BLaER1 treated with 17β-estradiol and CSF1 and Interleukin-3, amounts not matched to agents 10 nM and 100 nM (cell line): ENCODE measurements at regions not wholly inside any gene's neighbourhood (a gene's known extent, or its start where the extent isn't known, plus 50 kb on each side); places are given as distances from the start of the nearest gene placed in this dataset.

Experiments
- H3K27ac ChIP-seq, 11 experiments: shearing (Covaris generic); formaldehyde crosslinking; 2 replicates each; pipeline ENCODE4 v1.8.1; 2022
- H3K27me3 ChIP-seq, 11 experiments: shearing (Covaris generic); formaldehyde crosslinking; 2 replicates each; pipeline ENCODE4 v1.8.1; 2022
- H3K36me3 ChIP-seq, 11 experiments: shearing (Covaris generic); formaldehyde crosslinking; 2 replicates each; pipeline ENCODE4 v1.8.1; 2022
- H3K4me1 ChIP-seq, 10 experiments: shearing (Covaris generic); formaldehyde crosslinking; 2 replicates each; pipeline ENCODE4 v1.8.1; 2022
- H3K4me2 ChIP-seq, 11 experiments: shearing (Covaris generic); formaldehyde crosslinking; 2 replicates each; pipeline ENCODE4 v1.8.1; 2022
- H3K4me3 ChIP-seq, 10 experiments: shearing (Covaris generic); formaldehyde crosslinking; 2 replicates each; pipeline ENCODE4 v1.8.1; 2022
- H3K9ac ChIP-seq, 11 experiments: shearing (Covaris generic); formaldehyde crosslinking; 2 replicates each; pipeline ENCODE4 v1.8.1; 2022
- H3K9me3 ChIP-seq, 11 experiments: shearing (Covaris generic); formaldehyde crosslinking; replicated peaks in 1 of 11; 2 replicates each; pipeline ENCODE4 v1.8.1; 2022
- H4K20me1 ChIP-seq, 11 experiments: shearing (Covaris generic); formaldehyde crosslinking; 2 replicates each; pipeline ENCODE4 v1.8.1; 2022
- Cebpa-rat ChIP-seq, 11 experiments: shearing (Covaris generic); IDR thresholded peaks; 2 replicates each; pipeline ENCODE4 v1.8.1; 2022

- Histone ChIP-seq H3K9me3 (no peaks in the 10 kb centered on the region; a peak in 1 of 22 replicates), H3K9ac (no peak overlapping the region)
These were observed 125.8 kb downstream of the RAB11FIP2 start for GRCh38 chr10:117920956-117921355.

GRCh38 chr10:117921421-117921820 lies 125.3 kb downstream of the RAB11FIP2 start:
- H3K4me3 ChIP-seq = no peak overlapping the region
- no peak overlapping the region for H3K27ac ChIP-seq
- TF ChIP-seq Cebpa-rat (IDR thresholded peaks at IDR 0.05) = no peak
- H3K4me1 ChIP-seq = peaks cover 0 to 4% (median 2%) of the 10 kb centered on the region in 10 experiments; a peak in 13 of 20 replicates
- H3K9ac ChIP-seq = no peak overlapping the region
- H3K9me3 ChIP-seq = no peaks in the 10 kb centered on the region; a peak in 1 of 22 replicates
- no peaks in the 10 kb centered on the region for H3K27me3 ChIP-seq
- no peaks in the 10 kb centered on the region for H4K20me1 ChIP-seq
- no peaks in the 10 kb centered on the region for H3K36me3 ChIP-seq
- no peak overlapping the region for H3K4me2 ChIP-seq

More at GRCh38 chr10:117920956-117921355, 125.8 kb downstream of the RAB11FIP2 start:
- no peaks in the 10 kb centered on the region for H3K36me3 ChIP-seq
- H4K20me1 ChIP-seq = no peaks in the 10 kb centered on the region
- no peak overlapping the region for H3K4me3 ChIP-seq
- H3K4me2 ChIP-seq = no peak overlapping the region
- no peak overlapping the region for H3K27ac ChIP-seq
- H3K4me1 ChIP-seq = no peaks in the 10 kb centered on the region
- no peaks in the 10 kb centered on the region for H3K27me3 ChIP-seq
- no peak for TF ChIP-seq Cebpa-rat (IDR thresholded peaks at IDR 0.05)

DNA sequence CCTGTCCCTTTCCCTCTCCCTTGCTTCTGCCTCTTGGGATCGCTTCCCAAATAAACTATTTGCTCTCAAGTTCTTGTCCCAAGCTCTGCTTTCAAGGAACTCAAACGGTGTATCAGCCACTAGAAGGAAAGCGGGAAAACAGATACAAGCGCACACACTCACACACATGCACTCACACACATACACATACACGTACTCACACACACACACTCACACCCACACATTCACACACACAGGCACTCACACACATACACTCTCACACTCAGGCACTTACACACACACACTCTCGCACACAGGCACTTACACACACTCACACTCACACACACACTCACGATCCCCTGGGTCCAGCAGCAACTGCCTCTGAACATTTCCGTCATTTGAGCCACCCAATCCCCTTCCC lies 121.9 kb downstream of the RAB11FIP2 start:
- no peaks in the 10 kb centered on the region for H4K20me1 ChIP-seq
- no peaks in the 10 kb centered on the region for H3K36me3 ChIP-seq
- no peak for TF ChIP-seq Cebpa-rat (IDR thresholded peaks at IDR 0.05)
- H3K4me3 ChIP-seq = no peak overlapping the region
- H3K4me1 ChIP-seq = peaks cover 6 to 16% (median 11%) of the 10 kb centered on the region in 10 experiments; a peak in 16 of 20 replicates
- H3K4me2 ChIP-seq = no peak overlapping the region
- H3K9ac ChIP-seq = no peak overlapping the region
- H3K27ac ChIP-seq = no peak overlapping the region
- H3K9me3 ChIP-seq = no peaks in the 10 kb centered on the region
- no peaks in the 10 kb centered on the region for H3K27me3 ChIP-seq

GRCh38 chr10:117925369-117925768 lies 121.4 kb downstream of the RAB11FIP2 start:
- Histone ChIP-seq H3K4me3 (no peak overlapping the region), H3K9me3 (no peaks in the 10 kb centered on the region), H3K9ac (no peak overlapping the region), H3K4me1 (peaks cover 6 to 16% (median 12%) of the 10 kb centered on the region in 10 experiments; a peak in 16 of 20 replicates), H3K27me3 (no peaks in the 10 kb centered on the region), H3K27ac (no peak overlapping the region), H3K36me3 (no peaks in the 10 kb centered on the region), H4K20me1 (no peaks in the 10 kb centered on the region), H3K4me2 (no peak overlapping the region)
- no peak for TF ChIP-seq Cebpa-rat (IDR thresholded peaks at IDR 0.05)

DNA sequence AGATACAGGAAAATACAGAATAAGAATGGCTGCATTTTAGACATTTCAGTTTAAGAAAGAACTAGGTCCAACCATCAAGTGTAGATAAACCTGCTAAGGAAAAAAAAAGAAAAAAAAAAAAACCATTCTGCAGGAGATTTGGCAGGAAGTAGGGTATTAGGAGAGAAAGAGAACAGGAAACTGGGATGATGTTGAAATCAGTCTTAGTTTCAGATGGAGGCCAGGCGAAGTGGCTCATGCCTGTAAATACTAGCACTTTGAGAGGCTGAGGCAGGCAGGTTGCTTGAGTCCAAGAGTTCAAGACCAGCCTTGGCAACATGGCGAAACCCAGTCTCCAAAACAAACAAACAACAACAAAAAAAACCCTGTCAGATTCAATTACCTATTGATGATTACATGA lies 120.2 kb downstream of the RAB11FIP2 start:
- Histone ChIP-seq H3K36me3 (no peaks in the 10 kb centered on the region), H3K27me3 (no peaks in the 10 kb centered on the region), H4K20me1 (no peaks in the 10 kb centered on the region), H3K4me3 (no peak overlapping the region), H3K4me2 (peak overlapping the region in 9 of 11 experiments; percentile 6 to 58 (median 33); a peak in 11 of 22 replicates), H3K27ac (peak overlapping the region in 1 of 11 experiments; percentile 9; a peak in 1 of 22 replicates), H3K4me1 (peaks cover 6 to 16% (median 12%) of the 10 kb centered on the region in 10 experiments; a peak in 16 of 20 replicates), H3K9ac (no peak overlapping the region), H3K9me3 (no peaks in the 10 kb centered on the region)
- 0 out of 22 replicates have a peak, but pooled peaks of 1 of the 11 experiments have one; percentile 14 for TF ChIP-seq Cebpa-rat (IDR thresholded peaks at IDR 0.05)

DNA sequence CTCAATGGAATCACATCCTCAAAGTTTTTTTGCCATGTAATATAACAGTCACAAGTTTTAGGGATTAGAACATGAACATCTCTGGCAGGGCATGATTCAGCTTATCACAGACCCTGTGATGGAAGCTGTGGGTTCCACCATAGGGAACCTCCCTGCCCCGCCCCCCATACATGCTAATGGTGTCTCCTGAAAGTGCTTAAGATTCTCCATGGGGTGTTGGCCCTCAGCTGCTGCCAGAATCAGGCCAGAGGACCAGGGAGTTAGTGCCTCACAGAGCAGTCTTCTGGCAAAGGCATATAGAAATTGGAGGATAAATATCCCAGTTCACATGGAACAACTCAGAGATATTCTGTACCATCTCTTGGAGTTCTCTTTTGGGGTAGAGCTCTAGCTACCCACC lies 119.4 kb downstream of the RAB11FIP2 start:
- Histone ChIP-seq H3K36me3 (no peaks in the 10 kb centered on the region), H3K4me1 (peaks cover 6 to 16% (median 12%) of the 10 kb centered on the region in 10 experiments; a peak in 16 of 20 replicates), H3K9me3 (no peaks in the 10 kb centered on the region), H3K4me3 (no peak overlapping the region), H4K20me1 (no peaks in the 10 kb centered on the region), H3K4me2 (peak overlapping the region in 5 of 11 experiments; percentile 4 to 53 (median 41); a peak in 6 of 22 replicates), H3K27me3 (no peaks in the 10 kb centered on the region), H3K9ac (no peak overlapping the region), H3K27ac (no peak overlapping the region)
- no peak for TF ChIP-seq Cebpa-rat (IDR thresholded peaks at IDR 0.05)

- Histone ChIP-seq H3K27me3 (no peaks in the 10 kb centered on the region), H3K9me3 (no peaks in the 10 kb centered on the region), H3K4me2 (no peak overlapping the region; a peak in 1 of 22 replicates), H3K36me3 (no peaks in the 10 kb centered on the region), H3K4me3 (no peak overlapping the region), H3K27ac (no peak overlapping the region), H3K4me1 (peaks cover 6 to 16% (median 12%) of the 10 kb centered on the region in 10 experiments; a peak in 16 of 20 replicates), H3K9ac (no peak overlapping the region), H4K20me1 (no peaks in the 10 kb centered on the region)
- TF ChIP-seq Cebpa-rat (IDR thresholded peaks at IDR 0.05) = no peak
These were observed 118.9 kb downstream of the RAB11FIP2 start for GRCh38 chr10:117927871-117928270.

- Histone ChIP-seq H3K36me3 (no peaks in the 10 kb centered on the region), H3K9me3 (no peaks in the 10 kb centered on the region), H3K27ac (no peak overlapping the region), H3K9ac (no peak overlapping the region), H3K4me1 (peaks cover 6 to 16% (median 12%) of the 10 kb centered on the region in 10 experiments; a peak in 16 of 20 replicates), H3K4me2 (no peak overlapping the region), H4K20me1 (no peaks in the 10 kb centered on the region), H3K27me3 (no peaks in the 10 kb centered on the region), H3K4me3 (no peak overlapping the region)
- TF ChIP-seq Cebpa-rat (IDR thresholded peaks at IDR 0.05) = no peak
These were observed 118.5 kb downstream of the RAB11FIP2 start for GRCh38 chr10:117928281-117928680.

DNA sequence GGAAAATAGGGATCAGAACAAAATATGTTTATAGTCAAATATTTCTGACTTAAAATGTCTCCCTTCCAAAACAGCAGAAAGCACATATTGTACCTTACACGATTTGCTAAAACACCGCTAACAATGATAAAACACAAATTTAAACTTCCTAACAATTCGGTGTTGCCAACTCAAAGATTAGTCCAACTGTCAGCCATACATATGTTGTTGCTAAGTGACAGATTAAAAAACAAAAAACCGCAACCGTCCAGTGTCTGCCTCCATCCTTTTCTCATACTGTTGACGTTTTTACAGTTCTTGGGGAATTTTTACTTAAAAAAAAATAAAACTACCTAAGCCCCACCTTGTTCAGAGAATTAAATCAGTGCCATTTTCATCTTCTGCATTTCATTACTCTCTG lies 118.0 kb downstream of the RAB11FIP2 start:
- H3K9ac ChIP-seq = no peak overlapping the region
- TF ChIP-seq Cebpa-rat (IDR thresholded peaks at IDR 0.05) = no peak
- no peaks in the 10 kb centered on the region for H4K20me1 ChIP-seq
- no peak overlapping the region for H3K4me2 ChIP-seq
- H3K9me3 ChIP-seq = no peaks in the 10 kb centered on the region
- no peaks in the 10 kb centered on the region for H3K27me3 ChIP-seq
- no peak overlapping the region for H3K27ac ChIP-seq
- no peaks in the 10 kb centered on the region for H3K36me3 ChIP-seq
- H3K4me3 ChIP-seq = no peak overlapping the region
- peaks cover 6 to 16% (median 12%) of the 10 kb centered on the region in 10 experiments; a peak in 16 of 20 replicates for H3K4me1 ChIP-seq
